IMR-90 (cell line): ENCODE measurements at regions not wholly inside any gene's neighbourhood (a gene's known extent, or its start where the extent isn't known, plus 50 kb on each side); places are given as distances from the start of the nearest gene placed in this dataset.

Source experiments
- BHLHE40 ChIP-seq: fragments of 150-350 bp; IDR thresholded peaks from 2 replicates; pipeline ENCODE4 v1.6.1; 2016; ENCODE audit warnings: mild to moderate bottlenecking, low read depth, low read length
- CEBPB ChIP-seq: IDR thresholded peaks from 2 replicates; pipeline ENCODE4 v1.6.1; 2012; ENCODE audit warnings: low read depth, low read length, improper control_type of control experiment
- CHD1 ChIP-seq: IDR thresholded peaks from 2 replicates; pipeline ENCODE4 v1.6.1; 2012; ENCODE audit warnings: low read depth, low read length, improper control_type of control experiment
- CTCF ChIP-seq: conservative IDR thresholded peaks from 2 replicates; pipeline ENCODE4 v1.5.1; 2012; ENCODE audit warnings: mild to moderate bottlenecking, low read depth, low read length, improper control_type of control experiment
- ELK1 ChIP-seq: fragments of 150-350 bp; IDR thresholded peaks from 2 replicates; pipeline ENCODE4 v1.6.1; 2016; ENCODE audit warnings: low read depth, mild to moderate bottlenecking, low read length, moderate library complexity, borderline replicate concordance
- FOS ChIP-seq: fragments of 150-350 bp; IDR thresholded peaks from 2 replicates; pipeline ENCODE4 v1.6.1; 2016; ENCODE audit warnings: low read depth, low read length
- MAFK ChIP-seq: IDR thresholded peaks from 2 replicates; pipeline ENCODE4 v1.6.1; 2012; ENCODE audit warnings: low read depth, low read length, improper control_type of control experiment
- MAZ ChIP-seq: IDR thresholded peaks from 2 replicates; pipeline ENCODE4 v1.6.1; 2012; ENCODE audit warnings: low read depth, mild to moderate bottlenecking, low read length, improper control_type of control experiment, moderate library complexity, borderline replicate concordance
- POLR2A ChIP-seq: IDR thresholded peaks from 2 replicates; pipeline ENCODE4 v1.6.1; 2012; ENCODE audit warnings: mild to moderate bottlenecking, low read depth, low read length
- RAD21 ChIP-seq: IDR thresholded peaks from 2 replicates; pipeline ENCODE4 v1.6.1; 2012; ENCODE audit warnings: low read length, improper control_type of control experiment
- RCOR1 ChIP-seq: IDR thresholded peaks from 2 replicates; pipeline ENCODE4 v1.6.1; 2012; ENCODE audit warnings: mild to moderate bottlenecking, low read length, improper control_type of control experiment; ENCODE audit not compliant: insufficient replicate concordance
- RFX5 ChIP-seq: IDR thresholded peaks from 2 replicates; pipeline ENCODE4 v1.8.0; 2012; ENCODE audit warnings: low read depth, mild to moderate bottlenecking, low read length, moderate library complexity
- SMC3 ChIP-seq: fragments of 150-350 bp; IDR thresholded peaks from 2 replicates; pipeline ENCODE4 v1.6.1; 2016; ENCODE audit warnings: low read depth, mild to moderate bottlenecking, antibody characterized with exemption, low read length, moderate library complexity
- TF ChIP-seq, protein P1 (sequence below): fragments of 150-350 bp; IDR thresholded peaks from 2 replicates; pipeline ENCODE4 v1.6.1; 2017; ENCODE audit warnings: mild to moderate bottlenecking, antibody characterized with exemption, low read length, low read depth

GRCh38 chr1:234826352-234826751, 216.4 kb upstream of the IRF2BP2 start:
- TF ChIP-seq CTCF: no peak
- no peak for TF ChIP-seq FOS
- TF ChIP-seq POLR2A: no peak
- no peak for TF ChIP-seq RCOR1
- no peak for TF ChIP-seq MAFK
- TF ChIP-seq ELK1: no peak
- TF ChIP-seq CHD1: no peak
- TF ChIP-seq MAZ: no peak
- no peak for TF ChIP-seq CEBPB
- no peak for TF ChIP-seq RFX5
- TF ChIP-seq, protein P1, sequence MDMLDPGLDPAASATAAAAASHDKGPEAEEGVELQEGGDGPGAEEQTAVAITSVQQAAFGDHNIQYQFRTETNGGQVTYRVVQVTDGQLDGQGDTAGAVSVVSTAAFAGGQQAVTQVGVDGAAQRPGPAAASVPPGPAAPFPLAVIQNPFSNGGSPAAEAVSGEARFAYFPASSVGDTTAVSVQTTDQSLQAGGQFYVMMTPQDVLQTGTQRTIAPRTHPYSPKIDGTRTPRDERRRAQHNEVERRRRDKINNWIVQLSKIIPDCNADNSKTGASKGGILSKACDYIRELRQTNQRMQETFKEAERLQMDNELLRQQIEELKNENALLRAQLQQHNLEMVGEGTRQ: no peak
- no peak for TF ChIP-seq RAD21
- no peak for TF ChIP-seq SMC3
- no peak for TF ChIP-seq BHLHE40
